Left lung (tissue), 4 donors: ENCODE measurements at regions not wholly inside any gene's neighbourhood (a gene's known extent, or its start where the extent isn't known, plus 50 kb on each side); places are given as distances from the start of the nearest gene placed in this dataset.

Experiments used
- ATAC-seq: fragments of 200-7000 bp; cut with Tn5 transposase; one replicate; pipeline ENCODE4 v1.9.1; 2020; ENCODE audit warnings: moderate library complexity
- DNase-seq, 4 donors: peaks; one replicate each; pipeline ENCODE4 v3.0.0-alpha.2; 2013 to 2020
- H3K27ac ChIP-seq, 2 donors: fragments of 200-600 bp; sonication (generic) in 1 of 2; one replicate each; pipeline versions ENCODE4 v1.5.0 to v1.8.0; 2020 to 2021
- H3K27me3 ChIP-seq, 2 donors: fragments of 200-600 bp; sonication (generic) in 1 of 2; one replicate each; pipeline versions ENCODE4 v1.5.0 to v1.8.0; 2020 to 2021
- H3K36me3 ChIP-seq, 2 donors: fragments of 200-600 bp; sonication (generic) in 1 of 2; one replicate each; pipeline versions ENCODE4 v1.5.0 to v1.8.0; 2020 to 2021
- H3K4me1 ChIP-seq, 2 donors: fragments of 200-600 bp; one replicate each; pipeline ENCODE4 v1.8.0; 2021
- H3K4me3 ChIP-seq, 2 donors: fragments of 200-600 bp; sonication (generic) in 1 of 2; one replicate each; pipeline versions ENCODE4 v1.5.0 to v1.8.0; 2020 to 2021; ENCODE audit warnings: mild to moderate bottlenecking in 1 of 2
- H3K9me3 ChIP-seq, 2 donors: fragments of 200-600 bp; sonication (generic) in 1 of 2; one replicate each; pipeline versions ENCODE4 v1.5.0 to v1.8.0; 2020 to 2021
- intact Hi-C, 2 donors: fragments of 100-400 bp; cut with DNase I; formaldehyde crosslinking; loops; one replicate each; pipeline versions ENCODE4 v1.11.2 to v1.14.2; 2022
- TF ChIP-seq, protein P1 (sequence below), 2 donors: fragments of 200-600 bp; sonication (generic) in 1 of 2; IDR thresholded peaks; one replicate each; pipeline versions ENCODE4 v1.5.0 to v1.8.0; 2021; ENCODE audit warnings: antibody characterized with exemption in 2 of 2
- donor health status: DM: no; HTN: yes; CAD: no.
- donor health status: DM: no; HTN: no; CAD: no.

DNA sequence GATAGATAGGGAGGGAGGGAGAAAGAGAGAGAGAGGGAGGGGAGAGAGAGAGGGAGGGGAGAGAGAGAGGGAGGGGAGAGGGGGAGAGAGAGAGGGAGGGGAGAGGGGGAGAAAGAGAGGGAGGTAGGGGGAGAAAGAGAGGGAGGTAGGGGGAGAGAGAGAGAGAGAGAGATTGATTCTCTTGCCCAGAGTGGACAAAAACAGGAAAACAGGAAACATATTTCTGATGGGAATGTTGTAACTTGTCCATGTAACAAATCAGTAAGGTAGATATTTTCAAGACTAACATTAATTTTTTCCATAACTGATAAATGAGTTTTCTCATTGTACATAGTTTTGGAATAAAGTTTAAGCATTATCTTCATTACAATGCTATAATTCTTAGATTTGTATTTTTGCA is 811.7 kb upstream of the GRAMD2B start:
- DNase-seq (no peak), ATAC-seq (no peak)
- Histone ChIP-seq H3K27ac (no peak overlapping the region), H3K9me3 (no peaks in the 10 kb centered on the region), H3K36me3 (no peaks in the 10 kb centered on the region), H3K27me3 (no peaks in the 10 kb centered on the region), H3K4me3 (no peak overlapping the region), H3K4me1 (no peaks in the 10 kb centered on the region)
- TF ChIP-seq, protein P1, sequence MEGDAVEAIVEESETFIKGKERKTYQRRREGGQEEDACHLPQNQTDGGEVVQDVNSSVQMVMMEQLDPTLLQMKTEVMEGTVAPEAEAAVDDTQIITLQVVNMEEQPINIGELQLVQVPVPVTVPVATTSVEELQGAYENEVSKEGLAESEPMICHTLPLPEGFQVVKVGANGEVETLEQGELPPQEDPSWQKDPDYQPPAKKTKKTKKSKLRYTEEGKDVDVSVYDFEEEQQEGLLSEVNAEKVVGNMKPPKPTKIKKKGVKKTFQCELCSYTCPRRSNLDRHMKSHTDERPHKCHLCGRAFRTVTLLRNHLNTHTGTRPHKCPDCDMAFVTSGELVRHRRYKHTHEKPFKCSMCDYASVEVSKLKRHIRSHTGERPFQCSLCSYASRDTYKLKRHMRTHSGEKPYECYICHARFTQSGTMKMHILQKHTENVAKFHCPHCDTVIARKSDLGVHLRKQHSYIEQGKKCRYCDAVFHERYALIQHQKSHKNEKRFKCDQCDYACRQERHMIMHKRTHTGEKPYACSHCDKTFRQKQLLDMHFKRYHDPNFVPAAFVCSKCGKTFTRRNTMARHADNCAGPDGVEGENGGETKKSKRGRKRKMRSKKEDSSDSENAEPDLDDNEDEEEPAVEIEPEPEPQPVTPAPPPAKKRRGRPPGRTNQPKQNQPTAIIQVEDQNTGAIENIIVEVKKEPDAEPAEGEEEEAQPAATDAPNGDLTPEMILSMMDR (IDR thresholded peaks at IDR 0.05) = no peak
- intact Hi-C loops = no loop called here

DNA sequence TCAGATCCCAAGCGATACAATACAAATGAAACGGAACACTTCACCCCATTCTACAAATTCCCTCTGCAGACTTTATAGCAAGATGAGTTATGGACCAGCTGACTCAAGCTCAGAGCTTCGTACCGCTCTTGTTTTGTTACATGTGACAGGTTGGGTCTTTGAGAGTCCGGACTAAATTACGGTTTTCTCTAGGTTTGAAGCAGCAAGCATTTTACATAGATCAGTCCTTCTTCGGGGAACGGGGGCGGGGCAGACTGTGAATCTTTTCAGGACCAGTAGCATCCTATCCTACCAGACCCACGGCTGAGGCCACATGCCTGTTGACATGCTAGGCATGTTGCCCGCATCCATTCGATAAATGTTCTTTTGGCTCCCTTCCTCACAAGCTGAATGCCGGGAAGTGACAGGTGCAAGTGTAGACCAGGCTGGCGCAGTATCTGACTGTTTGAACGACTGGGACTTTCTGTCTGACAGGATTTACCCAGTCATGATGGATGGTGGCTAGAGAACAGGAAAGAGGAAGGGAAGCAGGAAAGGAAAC is 811.0 kb upstream of the GRAMD2B start:
- TF ChIP-seq, protein P1 (IDR thresholded peaks at IDR 0.05) = no peak
- H3K4me1 ChIP-seq = no peaks in the 10 kb centered on the region
- ATAC-seq (no peak), DNase-seq (no peak)
- no peak overlapping the region for H3K4me3 ChIP-seq
- H3K9me3 ChIP-seq = no peaks in the 10 kb centered on the region
- no peaks in the 10 kb centered on the region for H3K27me3 ChIP-seq
- no peaks in the 10 kb centered on the region for H3K36me3 ChIP-seq
- H3K27ac ChIP-seq = no peak overlapping the region
- intact Hi-C loops = no loop called here

DNA sequence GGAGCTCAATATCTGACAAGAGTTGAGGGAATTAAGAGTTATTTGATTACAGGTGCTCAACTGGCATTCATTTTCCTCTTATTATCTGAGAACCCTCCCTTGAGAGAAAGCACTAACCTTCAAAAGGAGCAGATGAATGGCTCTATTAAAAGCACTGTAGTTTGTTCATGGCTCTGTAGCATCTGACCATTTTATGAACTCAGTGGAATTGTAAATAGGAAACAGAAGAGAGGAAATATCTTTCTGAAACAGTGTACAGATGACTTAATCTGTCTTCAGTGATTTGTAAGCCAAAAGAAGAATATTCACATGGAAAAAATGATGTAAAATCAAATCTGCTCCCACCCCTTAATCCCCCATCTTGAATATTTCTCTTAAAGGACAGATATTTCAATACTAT is 810.4 kb upstream of the GRAMD2B start:
- Histone ChIP-seq H3K9me3 (no peaks in the 10 kb centered on the region), H3K36me3 (no peaks in the 10 kb centered on the region), H3K4me1 (no peaks in the 10 kb centered on the region), H3K4me3 (no peak overlapping the region), H3K27ac (no peak overlapping the region), H3K27me3 (no peaks in the 10 kb centered on the region)
- intact Hi-C loops = no loop called here
- no peak for ATAC-seq
- TF ChIP-seq, protein P1 (IDR thresholded peaks at IDR 0.05) = no peak
- no peak for DNase-seq

DNA sequence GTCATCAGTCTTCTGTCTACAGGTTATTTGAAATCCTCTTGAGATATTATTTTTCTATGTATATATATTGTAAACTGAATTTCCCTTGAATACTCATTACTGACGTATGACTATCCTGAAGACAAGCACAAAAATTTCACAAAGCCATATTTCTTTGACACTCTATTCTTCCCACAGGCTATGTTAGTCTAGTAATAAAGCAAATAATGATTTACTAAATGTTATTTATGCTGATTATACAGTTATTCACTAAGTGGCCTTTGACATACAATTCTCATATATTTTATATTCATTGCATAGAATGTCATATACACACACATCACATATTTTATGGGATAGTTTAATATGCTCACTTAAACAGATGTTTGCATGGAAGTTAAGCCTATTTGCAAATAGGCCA is 793.0 kb upstream of the GRAMD2B start:
- no peak overlapping the region for H3K27ac ChIP-seq
- H3K4me3 ChIP-seq = no peak overlapping the region
- ATAC-seq (no peak), DNase-seq (no peak)
- no peaks in the 10 kb centered on the region for H3K27me3 ChIP-seq
- TF ChIP-seq, protein P1 (IDR thresholded peaks at IDR 0.05) = no peak
- no peaks in the 10 kb centered on the region for H3K4me1 ChIP-seq
- intact Hi-C loops = no loop called here
- no peaks in the 10 kb centered on the region for H3K36me3 ChIP-seq
- H3K9me3 ChIP-seq = peaks cover 0 to 6% of the 10 kb centered on the region in 2 donors

DNA sequence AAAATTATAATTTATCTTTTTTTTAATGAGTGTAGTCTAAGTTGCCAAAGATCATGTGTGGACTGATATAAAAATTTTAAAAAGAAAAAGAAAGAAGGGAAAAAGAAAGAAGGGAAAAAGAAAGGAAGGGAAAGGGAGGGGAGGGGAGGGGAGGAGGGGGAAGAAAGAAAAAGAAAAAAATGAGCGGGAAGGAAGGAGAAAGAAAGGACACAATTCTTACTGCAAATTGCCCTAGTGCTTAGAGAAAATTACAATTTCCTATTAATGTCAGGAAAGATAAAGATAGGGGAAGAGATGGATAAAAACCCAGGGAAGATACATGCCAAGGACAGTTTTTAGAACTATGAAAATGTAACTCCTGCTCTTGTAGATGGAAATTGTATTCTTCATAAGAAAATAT is 789.7 kb upstream of the GRAMD2B start:
- no peak for DNase-seq
- intact Hi-C loops = no loop called here

More for the DNA sequence above, 789.7 kb upstream of the GRAMD2B start:
- H3K4me3 ChIP-seq = no peak overlapping the region
- no peaks in the 10 kb centered on the region for H3K9me3 ChIP-seq
- no peaks in the 10 kb centered on the region for H3K36me3 ChIP-seq
- no peak for ATAC-seq
- TF ChIP-seq, protein P1 (IDR thresholded peaks at IDR 0.05) = no peak
- H3K4me1 ChIP-seq = no peaks in the 10 kb centered on the region
- H3K27ac ChIP-seq = no peak overlapping the region
- H3K27me3 ChIP-seq = no peaks in the 10 kb centered on the region
